ENCODE measurements at regions not wholly inside any gene's neighbourhood (a gene's known extent, or its start where the extent isn't known, plus 50 kb on each side); places are given as distances from the start of the nearest gene placed in this dataset.

DNA sequence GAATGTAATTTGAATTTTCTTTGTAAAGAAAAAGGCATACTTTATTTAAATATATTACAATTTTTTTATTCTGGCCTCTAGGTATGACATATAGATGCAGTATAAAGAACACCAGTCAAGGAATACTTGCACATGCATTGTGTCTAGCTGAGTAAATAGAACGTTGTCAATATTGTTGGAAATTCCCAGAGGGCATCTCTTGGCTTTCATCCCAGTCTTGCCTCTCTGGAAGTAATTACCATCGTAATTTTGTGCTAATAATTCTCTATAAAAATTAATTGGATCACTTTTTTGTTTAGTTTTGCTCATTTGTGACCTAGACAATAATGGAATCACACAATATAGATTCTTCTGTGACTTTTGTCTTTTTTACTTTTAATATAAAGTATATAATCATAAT, 1052.3 kb upstream of the CELF2 start:
- TF ChIP-seq CTCF (IDR thresholded peaks at IDR 0.05) (no peak), POLR2A (IDR thresholded peaks at IDR 0.05) (no peak)

Data from esophagus squamous epithelium (tissue), 4 donors.